NOMO-1 treated with dmso at 0.1 percent for 144 hours (cell line): ENCODE measurements at regions not wholly inside any gene's neighbourhood (a gene's known extent, or its start where the extent isn't known, plus 50 kb on each side); places are given as distances from the start of the nearest gene placed in this dataset.
"Not testable (repeated sequence)": the region's sequence is repeated elsewhere in the genome, so short reads cannot be mapped to it uniquely, and the experiment has no call there.

ENCODE experiments used
- DNase-seq: peaks from one replicate; lab custom pipeline; 2025; ENCODE audit not compliant: unreplicated experiment; lab: John Stamatoyannopoulos, UW

GRCh38 chr5:82719368-82719767 lies 357.8 kb downstream of the TMEM167A start:
- peak; percentile 21 for DNase-seq

- no peak for DNase-seq
Measured at GRCh38 chr5:82717738-82718137, 359.5 kb downstream of the TMEM167A start.

GRCh38 chr5:82714732-82715131 lies 362.5 kb downstream of the TMEM167A start:
- DNase-seq: not testable (repeated sequence)

- DNase-seq: no peak
Measured at GRCh38 chr5:82713811-82714210, 363.4 kb downstream of the TMEM167A start.

- no peak for DNase-seq
Measured at GRCh38 chr5:82707741-82708140, 369.5 kb downstream of the TMEM167A start.

GRCh38 chr5:82704381-82704780 lies 372.8 kb downstream of the TMEM167A start:
- DNase-seq: no peak

GRCh38 chr5:82702046-82702445 lies 375.1 kb downstream of the TMEM167A start:
- DNase-seq: no peak

- no peak for DNase-seq
Measured at GRCh38 chr5:82699737-82700136, 377.5 kb downstream of the TMEM167A start.

GRCh38 chr5:82698026-82698425 lies 379.2 kb downstream of the TMEM167A start:
- no peak for DNase-seq

- no peak for DNase-seq
Measured at GRCh38 chr5:82694711-82695285, 382.4 kb downstream of the TMEM167A start.

- DNase-seq: no peak
Measured at GRCh38 chr5:82692826-82693225, 384.4 kb downstream of the TMEM167A start.

GRCh38 chr5:82684659-82685058 lies 392.5 kb downstream of the TMEM167A start:
- DNase-seq: peak; percentile 3

GRCh38 chr5:82684165-82684564 lies 393.0 kb downstream of the TMEM167A start:
- no peak for DNase-seq

- no peak for DNase-seq
Measured at GRCh38 chr5:82679660-82680059, 397.5 kb downstream of the TMEM167A start.

- DNase-seq: peak; percentile 4
Measured at GRCh38 chr5:82676661-82677060, 398.5 kb upstream of the RPS23 start.

- DNase-seq: peak; percentile 26
Measured at GRCh38 chr5:82674671-82675070, 396.5 kb upstream of the RPS23 start.

- no peak for DNase-seq
Measured at GRCh38 chr5:82673057-82673809, 395.1 kb upstream of the RPS23 start.

- DNase-seq: no peak
Measured at GRCh38 chr5:82670692-82671091, 392.5 kb upstream of the RPS23 start.

- no peak for DNase-seq
Measured at GRCh38 chr5:82669720-82670119, 391.6 kb upstream of the RPS23 start.

- no peak for DNase-seq
Measured at GRCh38 chr5:82666312-82666711, 388.2 kb upstream of the RPS23 start.

GRCh38 chr5:82664732-82665131 lies 386.6 kb upstream of the RPS23 start:
- DNase-seq: no peak

GRCh38 chr5:82663225-82663624 lies 385.1 kb upstream of the RPS23 start:
- no peak for DNase-seq

- no peak for DNase-seq
Measured at GRCh38 chr5:82662340-82662739, 384.2 kb upstream of the RPS23 start.
